ENCODE measurements at regions not wholly inside any gene's neighbourhood (a gene's known extent, or its start where the extent isn't known, plus 50 kb on each side); places are given as distances from the start of the nearest gene placed in this dataset.

GRCh38 chr3:31404871-31405270, 127.9 kb upstream of the STT3B start:
- TF ChIP-seq POLR2A (IDR thresholded peaks at IDR 0.05), result no peak
- no peak for TF ChIP-seq CTCF (IDR thresholded peaks at IDR 0.05)

Measured in vagina (tissue), 2 donors.